NCI-H2029 (cell line): ENCODE measurements at regions not wholly inside any gene's neighbourhood (a gene's known extent, or its start where the extent isn't known, plus 50 kb on each side); places are given as distances from the start of the nearest gene placed in this dataset.

Experiments
- DNase-seq: peaks from one replicate; lab custom pipeline; 2025; lab: John Stamatoyannopoulos, UW

DNA sequence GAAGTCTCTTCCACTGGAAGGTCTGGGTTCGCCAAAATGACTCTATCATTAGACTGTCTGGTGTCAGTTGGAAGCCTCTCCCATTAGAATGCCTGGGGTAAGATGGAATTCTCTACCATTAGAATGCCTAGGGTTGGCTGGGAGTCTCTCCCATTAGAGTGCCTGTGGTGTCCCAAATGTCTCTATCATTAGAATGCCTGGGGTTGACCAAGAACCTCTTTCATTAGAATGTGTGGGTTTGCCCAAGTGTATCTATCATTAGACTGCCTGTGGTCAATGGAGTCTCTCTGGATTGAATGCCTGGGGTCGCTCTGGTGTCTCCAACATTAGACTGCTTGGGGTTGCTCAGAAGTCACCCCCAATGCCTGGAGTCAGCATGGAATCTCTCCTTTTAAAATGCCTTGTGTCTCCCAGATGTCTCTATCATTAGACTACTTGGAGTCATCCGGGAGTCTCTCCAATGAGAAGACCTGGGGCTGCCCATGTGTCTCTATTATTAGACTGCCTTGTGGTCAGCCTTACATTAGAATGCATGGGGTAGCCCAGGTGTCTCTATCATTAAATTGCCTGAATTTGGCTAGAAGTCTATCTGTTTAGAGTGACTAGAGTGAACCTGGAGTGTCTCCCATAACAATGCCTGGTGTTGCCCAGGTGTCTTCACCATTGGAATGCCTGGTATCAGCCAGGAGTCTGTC lies 1518.4 kb downstream of the UQCRFS1 start:
- no peak for DNase-seq

DNA sequence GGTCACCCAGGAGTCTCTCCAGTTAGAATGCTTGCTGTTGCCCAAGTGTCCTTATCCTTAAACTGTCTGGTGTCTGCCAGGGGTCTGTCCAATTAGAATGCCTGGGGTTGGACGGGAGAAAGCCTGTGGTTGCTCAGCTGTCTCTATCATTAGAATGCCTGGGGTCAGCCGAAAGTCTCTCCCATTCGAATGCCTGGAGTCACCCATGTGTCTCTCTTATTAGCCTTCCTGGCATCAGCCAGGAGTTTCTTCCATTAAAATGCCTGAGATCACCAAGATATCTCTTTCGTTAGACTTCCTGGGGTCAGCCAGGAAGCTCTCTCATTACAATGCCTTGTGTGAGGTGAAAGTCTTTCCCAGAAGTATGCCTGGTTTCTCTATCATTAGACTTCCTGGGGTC lies 1521.0 kb downstream of the UQCRFS1 start:
- no peak for DNase-seq

DNA sequence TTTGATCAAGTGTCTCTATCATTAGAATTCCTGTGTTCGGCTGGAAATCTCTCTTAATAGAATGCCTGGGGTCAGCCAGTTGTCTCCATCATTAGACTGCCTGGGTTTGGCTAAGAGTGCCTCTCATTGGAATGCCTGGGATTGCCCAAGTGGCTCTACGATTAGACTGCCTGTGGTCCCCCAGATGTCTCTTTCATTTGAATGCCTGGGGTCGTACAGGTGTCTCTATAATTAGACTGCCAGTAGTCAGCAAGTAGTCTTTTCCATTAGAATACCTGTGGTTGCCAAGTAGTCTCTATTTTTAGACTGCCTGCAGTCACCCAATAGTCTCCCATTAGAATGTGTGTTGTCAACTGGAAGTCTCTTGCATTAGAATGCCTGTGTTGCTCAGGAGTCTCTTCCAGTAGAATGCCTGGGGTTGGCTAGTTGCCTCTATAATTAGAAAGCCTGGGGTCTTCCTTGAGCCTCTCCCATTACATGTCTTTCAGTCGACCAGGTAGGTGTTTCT lies 1523.2 kb downstream of the UQCRFS1 start:
- no peak for DNase-seq

DNA sequence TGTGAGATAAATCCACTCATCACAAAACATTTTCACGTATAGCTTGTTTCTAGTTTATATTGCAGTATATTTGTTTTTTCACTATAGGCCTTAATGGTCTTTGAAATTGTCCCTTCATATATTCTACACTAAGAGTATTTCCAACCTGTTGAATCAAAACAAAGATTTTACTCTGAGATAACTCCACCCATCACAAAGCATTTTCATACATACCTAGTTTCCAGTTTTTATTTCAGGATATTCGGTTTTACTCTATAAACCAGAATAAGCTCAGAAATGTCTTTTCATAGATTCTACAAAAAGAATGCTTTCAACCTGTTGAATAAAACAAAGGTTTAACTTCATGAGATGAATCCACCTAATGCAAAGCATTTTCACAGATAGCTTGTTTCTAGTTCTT lies 1528.7 kb downstream of the UQCRFS1 start:
- no peak for DNase-seq

DNA sequence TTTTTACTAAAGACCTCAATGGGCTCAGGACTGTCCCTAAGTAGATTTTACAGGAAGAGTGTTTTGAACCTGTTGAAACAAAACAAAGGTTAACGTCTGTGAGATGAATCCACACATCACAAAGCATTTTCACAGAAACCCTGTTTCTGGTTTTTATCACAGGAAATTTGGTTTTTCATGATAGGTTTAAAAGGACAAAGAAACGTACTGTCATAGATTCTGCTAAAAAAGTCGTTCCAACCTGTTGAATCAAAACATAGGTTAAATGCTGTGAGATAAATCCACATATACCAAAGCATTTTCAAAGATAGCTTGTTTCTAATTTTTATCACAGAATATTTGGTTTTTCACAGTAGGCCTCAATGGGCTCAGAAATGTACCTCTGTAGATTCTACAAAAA lies 1531.0 kb downstream of the UQCRFS1 start:
- no peak for DNase-seq

DNA sequence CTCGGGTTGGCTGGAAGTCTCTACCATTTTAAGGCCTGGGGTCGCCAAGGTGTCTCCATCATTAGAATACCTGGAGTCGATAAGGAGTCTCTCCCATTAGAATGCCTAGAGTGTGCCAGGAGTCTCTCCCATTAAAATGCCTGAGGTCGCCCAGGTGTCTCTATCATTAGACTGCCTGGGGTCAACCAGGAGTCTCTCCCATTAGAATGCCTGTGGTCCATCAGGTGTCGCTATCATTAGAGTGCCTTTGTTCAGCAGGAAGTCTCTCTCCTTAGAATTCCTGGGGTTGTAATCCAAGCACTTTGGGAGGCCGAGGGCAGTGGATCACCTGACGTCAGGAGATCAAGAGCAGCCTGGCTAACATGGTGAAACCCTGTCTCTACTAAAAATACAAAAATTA lies 1533.0 kb downstream of the UQCRFS1 start:
- no peak for DNase-seq

DNA sequence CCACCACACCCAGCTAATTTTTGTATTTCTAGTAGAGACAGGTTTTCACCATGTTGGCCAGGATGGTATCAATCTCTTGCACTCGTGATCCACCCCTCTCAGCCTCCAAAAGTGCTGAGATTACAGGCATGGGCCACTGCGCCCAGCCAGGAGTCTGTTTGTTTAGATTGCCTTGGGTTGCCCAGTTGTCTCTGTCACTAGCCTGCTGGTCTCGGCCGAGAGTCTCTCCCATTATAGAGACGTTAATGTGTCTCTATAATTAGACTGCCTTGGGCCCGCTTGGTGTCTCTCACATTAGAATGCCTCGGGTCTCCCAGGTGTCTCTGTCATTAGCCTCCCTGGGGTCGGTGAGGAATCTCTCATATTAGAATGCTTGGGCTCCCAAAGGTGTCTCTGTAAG lies 1533.6 kb downstream of the UQCRFS1 start:
- no peak for DNase-seq

DNA sequence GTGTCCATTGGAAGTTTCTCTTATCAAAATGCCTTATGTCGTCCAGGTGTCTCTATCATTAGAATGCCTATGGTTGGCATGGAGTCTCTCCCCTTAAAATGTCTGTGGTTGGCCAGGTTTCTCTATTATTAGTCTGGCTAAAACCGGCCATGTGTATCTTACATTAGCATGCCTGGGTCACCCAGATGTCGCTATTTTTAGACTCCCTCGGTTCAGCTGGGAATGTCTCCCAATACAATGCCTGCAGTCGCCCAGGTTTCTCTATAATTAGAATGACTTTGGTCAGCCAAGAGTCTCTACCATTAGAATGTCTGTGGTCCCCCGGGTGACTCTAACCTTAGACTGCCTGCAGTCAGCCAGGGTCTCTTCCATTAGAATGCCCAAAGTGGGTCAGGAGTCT lies 1536.1 kb downstream of the UQCRFS1 start:
- no peak for DNase-seq

DNA sequence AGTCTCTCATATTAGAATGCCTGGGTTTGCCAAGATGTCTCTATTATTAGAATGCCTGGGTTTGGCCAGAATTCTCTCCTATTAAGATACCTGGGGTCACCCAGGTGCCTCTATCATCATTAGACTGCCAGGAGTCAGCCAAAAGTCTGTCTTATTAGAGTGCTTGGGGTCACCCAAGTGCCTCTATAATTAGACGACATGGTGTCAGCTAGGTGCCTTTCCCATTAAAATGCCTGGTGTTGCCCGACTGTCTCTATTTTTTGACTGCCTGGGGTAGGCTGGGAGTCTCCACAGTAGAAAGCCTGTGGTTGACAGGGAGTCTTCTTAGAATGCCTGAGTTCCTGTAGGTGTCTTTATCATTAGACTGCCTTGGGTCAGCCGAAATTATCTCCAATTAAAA lies 1536.6 kb downstream of the UQCRFS1 start:
- DNase-seq, result no peak

DNA sequence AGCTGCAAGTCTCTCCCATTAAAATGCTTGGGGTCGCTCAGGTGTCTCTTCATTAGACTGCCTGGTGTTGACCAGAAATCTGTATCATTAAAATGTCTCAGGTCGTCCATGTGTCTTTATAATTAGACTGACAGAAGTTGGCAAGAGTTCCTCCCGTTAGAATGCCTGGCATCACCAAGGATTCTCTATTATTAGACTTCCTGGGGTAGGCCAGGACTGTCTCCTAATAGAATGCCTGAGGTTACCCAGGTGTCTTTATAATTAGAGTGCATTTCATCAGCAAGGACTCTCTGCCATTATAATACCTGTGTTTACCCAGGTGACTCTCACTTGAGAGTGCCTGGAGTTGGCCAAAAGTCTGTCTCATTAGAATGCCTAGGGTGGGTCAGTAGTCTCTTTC lies 1537.2 kb downstream of the UQCRFS1 start:
- no peak for DNase-seq

DNA sequence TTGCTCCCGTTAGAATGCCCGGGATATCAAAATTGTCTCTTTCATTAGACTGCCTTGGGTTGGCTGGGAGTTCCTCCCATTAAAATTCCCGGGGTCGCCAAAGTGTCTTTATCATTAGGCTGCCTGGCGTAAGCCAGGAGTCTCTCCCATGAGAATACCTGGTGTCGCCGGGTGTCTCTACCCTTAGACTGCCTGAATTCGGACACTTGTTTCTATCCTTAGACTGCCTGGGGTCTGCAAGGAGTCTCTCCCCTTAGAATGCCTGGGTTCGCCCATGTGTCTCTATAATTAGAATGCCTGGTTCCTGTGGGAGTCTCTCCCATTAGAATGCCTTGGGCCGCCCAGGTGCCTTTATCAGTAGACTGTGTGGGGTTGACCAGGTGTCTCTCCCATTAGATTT lies 1538.2 kb downstream of the UQCRFS1 start:
- no peak for DNase-seq

DNA sequence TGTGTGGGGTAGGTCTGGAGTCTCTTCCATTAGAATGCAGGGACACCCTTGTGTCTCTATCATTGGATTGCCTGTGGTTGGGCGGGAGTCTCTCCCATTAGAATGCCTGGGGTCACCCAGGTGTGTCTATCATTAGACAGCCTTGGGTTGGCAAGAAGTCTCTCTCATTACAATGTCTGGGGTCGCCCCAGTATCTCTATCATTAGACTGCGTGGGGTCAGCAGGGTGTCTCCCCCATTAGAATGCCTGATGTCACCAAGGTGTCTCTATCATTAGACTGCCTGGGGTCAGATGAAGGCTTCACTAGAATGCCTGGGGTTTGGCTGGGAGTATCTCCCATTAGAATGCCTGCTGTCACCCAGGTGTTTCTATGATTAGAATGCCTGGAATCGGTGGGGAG lies 1539.0 kb downstream of the UQCRFS1 start:
- no peak for DNase-seq

DNA sequence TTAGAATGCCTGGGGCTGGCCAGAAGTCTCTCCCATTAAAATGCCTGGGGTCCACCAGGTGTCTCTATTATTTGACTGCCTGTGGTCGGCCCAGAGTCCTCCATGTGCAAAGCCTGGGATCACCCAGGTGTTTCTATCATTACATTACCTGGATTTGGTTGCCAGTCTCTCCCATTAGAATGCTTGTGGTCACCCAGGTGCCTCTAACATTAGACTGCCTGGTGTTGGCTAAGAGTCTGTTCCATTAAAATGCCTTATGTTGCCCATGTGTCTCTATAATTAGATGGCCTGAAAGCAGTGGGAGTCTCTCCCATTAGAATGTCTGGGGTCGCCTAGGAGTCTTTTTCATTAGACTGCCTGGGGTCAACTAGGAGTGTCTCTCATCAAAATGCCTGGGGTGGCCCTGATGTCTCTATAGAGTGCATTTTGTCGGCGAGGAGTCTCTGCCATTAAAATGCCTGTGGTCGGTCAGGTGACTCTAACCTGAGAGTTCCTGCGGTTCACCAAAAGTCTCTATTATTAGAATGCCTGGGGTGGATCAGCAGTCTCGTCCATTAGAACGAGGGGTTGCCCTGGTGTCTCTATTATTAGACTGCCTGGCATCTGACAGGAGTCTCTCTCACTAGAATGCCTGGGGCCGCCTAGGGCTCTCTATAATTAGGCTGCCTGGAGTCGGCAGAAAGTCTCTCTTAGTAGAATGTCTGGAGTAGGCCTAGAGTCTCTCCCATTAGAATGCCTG lies 1540.5 kb downstream of the UQCRFS1 start:
- DNase-seq, result no peak

DNA sequence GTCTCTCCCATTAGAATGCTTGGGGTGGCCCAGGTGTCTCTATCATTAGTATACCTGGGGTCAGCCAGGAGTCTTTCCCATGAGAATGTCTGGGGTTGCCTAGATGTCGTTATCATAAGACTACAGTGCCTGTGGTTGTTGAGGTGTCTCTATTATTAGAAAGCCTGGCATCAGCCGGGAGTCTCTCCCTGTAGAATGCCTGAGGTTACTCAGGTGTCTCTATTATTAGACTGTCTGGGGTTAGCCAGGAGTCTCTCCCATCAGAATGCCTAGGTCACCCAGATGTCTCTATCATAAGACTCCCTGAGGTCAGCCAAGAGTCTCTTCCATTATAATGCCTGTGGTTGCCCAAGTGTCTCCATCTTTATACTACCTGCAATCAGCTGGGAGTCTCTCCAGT lies 1541.1 kb downstream of the UQCRFS1 start:
- DNase-seq, result no peak

DNA sequence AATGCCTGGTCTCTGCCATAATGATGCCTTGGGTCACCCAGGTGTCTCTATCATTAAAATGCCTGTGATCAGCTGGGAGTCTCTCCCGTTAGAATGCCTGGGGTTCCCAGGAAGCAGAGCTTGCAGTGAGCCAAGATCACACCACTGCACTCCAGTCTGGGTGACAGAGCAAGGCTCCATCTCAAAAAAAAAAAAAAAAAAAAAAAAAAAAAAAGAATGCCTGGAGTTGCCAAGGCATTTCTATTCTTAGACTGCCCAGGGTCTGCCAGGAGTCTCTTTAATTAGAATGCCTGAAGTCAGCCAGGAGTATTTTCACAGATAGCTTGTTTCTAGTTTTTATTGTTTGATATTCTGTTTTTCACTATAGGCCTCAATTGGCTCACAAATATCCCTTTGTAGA lies 1552.5 kb downstream of the UQCRFS1 start:
- no peak for DNase-seq

DNA sequence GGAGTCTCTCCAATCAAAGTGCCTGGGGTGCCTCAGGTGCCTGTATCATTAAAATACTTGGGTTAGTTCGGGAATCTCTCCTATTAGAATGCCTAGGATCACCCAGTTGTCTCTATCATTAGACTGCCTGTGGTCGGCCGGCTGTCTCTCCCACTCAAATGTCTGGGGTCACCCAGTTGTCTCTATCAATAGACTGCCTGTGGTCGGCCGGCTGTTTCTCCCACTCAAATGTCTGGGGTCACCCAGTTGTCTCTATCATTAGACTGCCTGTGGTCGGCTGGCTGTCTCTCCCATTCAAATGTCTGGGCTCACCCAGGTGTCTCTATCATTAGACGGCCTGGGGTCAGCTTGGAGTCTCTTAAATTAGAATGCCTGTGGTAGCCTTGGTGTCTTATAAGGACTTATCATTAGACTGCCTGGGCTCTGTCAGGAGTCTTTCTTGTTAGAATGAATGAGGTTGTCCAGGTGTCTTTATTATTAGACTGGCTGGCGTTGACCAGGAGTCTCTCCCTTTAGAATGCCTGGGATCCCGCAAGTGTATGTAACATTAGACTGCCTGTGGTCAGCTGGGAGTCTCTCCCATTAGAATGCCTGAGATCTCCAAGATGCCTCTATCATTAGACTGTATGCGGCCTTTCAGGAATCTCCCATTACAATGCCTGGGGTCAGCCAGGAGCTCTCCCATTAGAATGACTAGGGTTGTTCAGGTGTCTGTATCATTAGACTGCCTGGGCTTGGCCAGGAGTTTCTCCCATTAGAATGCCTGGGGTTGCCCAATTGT lies 1555.5 kb downstream of the UQCRFS1 start:
- no peak for DNase-seq

DNA sequence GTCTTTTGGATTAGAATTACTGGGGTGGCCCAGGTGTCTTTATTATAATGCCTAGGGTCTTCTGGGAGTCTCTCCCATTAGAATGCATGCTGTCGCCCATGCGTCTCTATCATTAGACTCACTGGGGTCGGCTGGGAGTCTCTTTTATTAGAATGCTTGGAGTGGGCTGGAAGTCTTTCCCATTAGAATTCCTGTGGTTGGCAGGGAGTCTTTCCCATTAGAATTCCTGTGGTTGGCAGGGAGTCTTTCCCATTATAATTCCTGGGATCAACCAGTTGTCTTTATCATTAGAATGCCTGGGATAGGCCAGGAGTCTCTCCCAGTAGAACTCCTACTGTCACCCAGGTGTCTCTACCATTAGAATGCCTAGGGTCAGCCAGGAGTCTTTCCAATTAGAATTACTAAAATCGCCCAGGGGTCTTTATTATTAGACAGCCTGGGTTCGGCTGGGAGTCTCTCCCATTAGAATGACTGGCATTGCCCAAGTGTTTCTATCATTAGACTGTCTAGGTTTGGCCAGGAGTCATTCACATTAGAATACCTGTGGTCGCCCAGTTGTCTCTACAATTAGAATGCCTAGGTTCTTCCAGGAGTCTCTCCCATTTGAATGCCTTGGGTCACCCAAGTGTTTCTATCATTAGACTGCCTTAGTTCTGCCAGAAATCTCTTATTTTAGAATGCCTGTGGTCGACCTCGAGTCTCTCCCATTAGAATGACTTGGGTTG lies 1558.5 kb downstream of the UQCRFS1 start:
- no peak for DNase-seq

DNA sequence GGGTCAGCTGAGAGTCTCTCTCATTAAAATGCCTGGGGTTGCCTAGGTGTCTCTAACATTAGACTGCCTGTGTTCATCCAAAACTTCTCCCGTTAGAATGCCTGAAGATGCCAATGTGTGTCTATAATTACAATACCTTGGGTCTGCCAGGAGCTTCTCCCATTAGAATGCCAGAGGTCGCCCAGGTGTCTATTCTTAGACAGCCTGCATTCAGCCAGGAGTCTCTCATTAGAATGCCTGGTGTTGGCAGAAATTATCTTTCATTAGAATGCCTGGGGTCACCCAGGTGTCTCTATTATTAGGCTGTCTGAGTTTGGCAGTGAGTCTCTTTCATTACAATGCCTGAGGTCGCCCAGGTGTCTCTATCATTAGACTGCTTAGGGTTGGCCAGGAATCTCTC lies 1560.2 kb downstream of the UQCRFS1 start:
- no peak for DNase-seq

DNA sequence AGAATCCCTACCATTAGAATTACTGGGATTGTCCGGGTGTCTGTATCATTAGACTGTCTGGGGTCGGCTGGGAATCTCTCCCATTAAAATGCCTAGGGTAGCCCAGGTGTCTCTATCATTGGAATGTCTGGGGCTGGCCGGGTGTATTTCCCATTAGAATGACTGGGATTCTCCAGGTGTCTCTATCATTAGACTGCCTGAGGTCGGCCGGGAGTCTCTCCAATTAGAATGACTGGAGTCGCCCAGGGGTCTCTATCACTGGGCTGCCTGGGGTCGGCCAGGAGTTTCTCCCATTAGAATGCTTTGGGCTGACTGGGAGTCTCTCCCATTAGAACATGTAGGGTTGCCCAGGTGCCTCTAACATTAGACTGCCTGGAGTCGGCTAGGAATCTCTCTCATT lies 1560.7 kb downstream of the UQCRFS1 start:
- no peak for DNase-seq

DNA sequence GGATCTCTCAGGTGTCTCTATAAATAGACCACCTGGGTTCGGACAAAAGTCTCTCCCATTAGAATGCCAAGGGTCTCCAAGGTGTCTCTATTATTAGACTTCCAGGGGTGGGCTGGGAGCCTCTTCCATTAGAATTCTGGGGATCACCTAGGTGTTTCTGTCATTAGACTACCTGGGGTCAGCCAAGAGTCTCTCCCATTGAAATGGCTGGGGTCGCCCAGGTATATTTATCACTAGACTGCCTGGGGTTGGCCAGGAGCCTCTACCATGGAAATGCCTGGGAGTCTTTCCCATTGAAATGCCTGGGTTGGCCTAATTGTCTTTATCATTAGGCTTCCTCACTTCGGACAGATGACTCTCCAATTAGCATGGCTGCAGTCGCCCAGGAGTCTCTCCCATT lies 1565.5 kb downstream of the UQCRFS1 start:
- no peak for DNase-seq

DNA sequence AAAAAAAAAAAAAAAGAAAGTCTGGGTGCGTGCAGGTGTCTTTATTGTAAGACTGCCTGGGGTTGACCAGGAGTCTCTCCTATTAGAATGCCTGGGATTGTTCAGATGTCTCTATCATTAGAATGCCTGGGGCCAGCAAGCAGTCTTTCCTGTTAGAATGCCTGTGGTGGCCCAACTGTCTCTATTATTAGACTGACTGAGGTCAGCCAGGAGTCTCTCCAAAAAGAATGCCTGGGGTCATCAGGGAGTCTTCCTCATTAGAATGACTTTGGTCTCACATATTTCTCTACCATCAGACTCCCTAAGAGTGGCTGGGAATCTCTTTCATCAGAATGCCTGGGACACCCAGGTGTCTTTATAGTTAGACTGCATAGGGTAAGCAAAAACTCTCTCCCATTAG lies 1577.5 kb downstream of the UQCRFS1 start:
- no peak for DNase-seq

DNA sequence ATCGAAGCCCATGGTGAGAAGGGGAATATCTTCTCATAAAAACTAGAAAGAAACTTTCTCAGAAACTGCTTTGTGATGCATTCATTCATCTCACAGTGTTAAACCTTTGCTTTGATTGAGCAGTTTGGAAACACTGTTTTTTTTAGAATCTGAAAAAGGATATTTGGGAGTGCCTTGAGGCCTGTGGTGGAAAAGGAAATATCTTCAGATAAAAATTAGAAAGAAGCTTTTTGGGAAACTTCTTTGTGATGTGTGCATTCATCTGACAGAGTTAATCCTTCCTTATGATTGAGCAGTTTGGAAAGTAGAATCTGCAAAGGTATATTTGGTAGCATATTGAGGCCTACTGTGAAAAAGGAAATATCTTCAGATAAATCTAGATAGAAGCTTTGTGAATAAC lies 1594.9 kb downstream of the UQCRFS1 start:
- DNase-seq, result no peak
